Immature natural killer cell (primary cell): ENCODE measurements at regions not wholly inside any gene's neighbourhood (a gene's known extent, or its start where the extent isn't known, plus 50 kb on each side); places are given as distances from the start of the nearest gene placed in this dataset.
A peak's percentile ranks its signal among the peaks of the same experiment; 100 is the strongest.

ENCODE experiments used
- DNase-seq, 3 donors: peaks; one replicate each; pipeline ENCODE4 v3.0.0; 2022; ENCODE audit warnings: mixed read lengths in 1 of 3
- H3K27ac Mint-ChIP-seq, 6 donors: one replicate each; pipeline ENCODE4 v1.8.0; 2020; ENCODE audit warnings: mixed read lengths in 6 of 6, mild to moderate bottlenecking in 5 of 6, inconsistent platforms in 4 of 6, moderate library complexity in 3 of 6
- H3K27me3 Mint-ChIP-seq, 3 donors: one replicate each; pipeline ENCODE4 v1.8.0; 2020 to 2021; ENCODE audit warnings: low read depth in 3 of 3, mild to moderate bottlenecking in 3 of 3, mixed read lengths in 3 of 3, moderate library complexity in 3 of 3, inconsistent platforms in 1 of 3
- H3K36me3 Mint-ChIP-seq, 3 donors: one replicate each; pipeline ENCODE4 v1.8.0; 2020; ENCODE audit warnings: mixed read lengths in 3 of 3, inconsistent platforms in 2 of 3, mild to moderate bottlenecking in 2 of 3
- H3K4me1 Mint-ChIP-seq, 2 donors: one replicate each; pipeline ENCODE4 v1.8.0; 2020; ENCODE audit warnings: inconsistent platforms in 2 of 2, mild to moderate bottlenecking in 2 of 2, mixed read lengths in 2 of 2, moderate library complexity in 1 of 2
- H3K4me3 Mint-ChIP-seq, 5 donors: one replicate each; pipeline ENCODE4 v1.8.0; 2020; ENCODE audit warnings: mild to moderate bottlenecking in 5 of 5, mixed read lengths in 5 of 5, inconsistent platforms in 3 of 5, moderate library complexity in 3 of 5
- H3K9me3 Mint-ChIP-seq, 6 donors: one replicate each; pipeline ENCODE4 v1.8.0; 2020; ENCODE audit warnings: mild to moderate bottlenecking in 6 of 6, mixed read lengths in 6 of 6, inconsistent platforms in 4 of 6, moderate library complexity in 3 of 6

- Mint-ChIP-seq H3K36me3 (no peaks in the 10 kb centered on the region), H3K9me3 (peaks cover 0 to 11% (median 3%) of the 10 kb centered on the region in 6 donors), H3K4me1 (no peaks in the 10 kb centered on the region), H3K4me3 (no peak overlapping the region), H3K27ac (no peak overlapping the region), H3K27me3 (no peaks in the 10 kb centered on the region)
- DNase-seq, result no peak
Observed at GRCh38 chr13:76019421-76020044, 383.4 kb downstream of the LMO7 start.

- peaks cover 0 to 12% (median 1%) of the 10 kb centered on the region in 6 donors for H3K9me3 Mint-ChIP-seq
- no peaks in the 10 kb centered on the region for H3K27me3 Mint-ChIP-seq
- H3K4me3 Mint-ChIP-seq, result no peak overlapping the region
- H3K27ac Mint-ChIP-seq, result no peak overlapping the region
- no peak for DNase-seq
- H3K4me1 Mint-ChIP-seq, result no peaks in the 10 kb centered on the region
- no peaks in the 10 kb centered on the region for H3K36me3 Mint-ChIP-seq
Observed at GRCh38 chr13:76017861-76018556, 381.9 kb downstream of the LMO7 start.

DNA sequence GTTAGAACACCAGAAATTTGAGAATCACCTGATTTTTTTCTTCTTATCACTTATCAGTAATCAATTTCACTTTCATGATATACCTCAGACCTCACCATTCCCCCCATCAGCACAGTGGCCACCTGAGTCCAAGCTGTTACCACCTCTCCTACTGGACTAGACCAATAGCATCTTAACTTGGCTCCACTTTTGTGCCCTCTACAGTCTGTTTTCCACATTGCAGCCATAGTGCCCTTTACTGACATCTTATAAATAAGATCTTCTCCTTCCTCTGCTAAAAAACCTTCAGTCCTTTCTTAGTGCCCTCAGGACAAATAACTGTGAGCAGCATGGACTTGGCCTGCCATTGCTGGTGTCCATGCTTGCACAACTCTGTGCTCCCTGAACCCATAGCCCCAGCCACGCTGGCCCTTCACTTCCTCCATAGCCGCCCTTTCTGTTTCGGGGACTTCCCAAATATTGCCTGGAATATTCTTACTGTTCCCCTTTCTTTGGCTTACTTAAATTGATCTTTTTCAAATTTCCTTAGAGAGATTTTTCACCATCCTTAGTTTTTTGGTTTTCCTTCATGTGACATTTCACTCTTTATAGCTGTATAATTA lies 380.8 kb downstream of the LMO7 start:
- H3K27me3 Mint-ChIP-seq, result no peaks in the 10 kb centered on the region
- DNase-seq, result no peak
- no peaks in the 10 kb centered on the region for H3K36me3 Mint-ChIP-seq
- H3K27ac Mint-ChIP-seq, result no peak overlapping the region
- H3K4me3 Mint-ChIP-seq, result no peak overlapping the region
- H3K9me3 Mint-ChIP-seq, result peaks cover 0 to 12% (median 1%) of the 10 kb centered on the region in 6 donors
- H3K4me1 Mint-ChIP-seq, result no peaks in the 10 kb centered on the region

GRCh38 chr13:76014406-76015318 lies 378.5 kb downstream of the LMO7 start:
- H3K27ac Mint-ChIP-seq, result no peak overlapping the region
- H3K4me1 Mint-ChIP-seq, result no peaks in the 10 kb centered on the region
- no peaks in the 10 kb centered on the region for H3K27me3 Mint-ChIP-seq
- H3K9me3 Mint-ChIP-seq, result peaks cover 0 to 4% (median 1%) of the 10 kb centered on the region in 6 donors
- no peak overlapping the region for H3K4me3 Mint-ChIP-seq
- H3K36me3 Mint-ChIP-seq, result no peaks in the 10 kb centered on the region
- no peak for DNase-seq

DNA sequence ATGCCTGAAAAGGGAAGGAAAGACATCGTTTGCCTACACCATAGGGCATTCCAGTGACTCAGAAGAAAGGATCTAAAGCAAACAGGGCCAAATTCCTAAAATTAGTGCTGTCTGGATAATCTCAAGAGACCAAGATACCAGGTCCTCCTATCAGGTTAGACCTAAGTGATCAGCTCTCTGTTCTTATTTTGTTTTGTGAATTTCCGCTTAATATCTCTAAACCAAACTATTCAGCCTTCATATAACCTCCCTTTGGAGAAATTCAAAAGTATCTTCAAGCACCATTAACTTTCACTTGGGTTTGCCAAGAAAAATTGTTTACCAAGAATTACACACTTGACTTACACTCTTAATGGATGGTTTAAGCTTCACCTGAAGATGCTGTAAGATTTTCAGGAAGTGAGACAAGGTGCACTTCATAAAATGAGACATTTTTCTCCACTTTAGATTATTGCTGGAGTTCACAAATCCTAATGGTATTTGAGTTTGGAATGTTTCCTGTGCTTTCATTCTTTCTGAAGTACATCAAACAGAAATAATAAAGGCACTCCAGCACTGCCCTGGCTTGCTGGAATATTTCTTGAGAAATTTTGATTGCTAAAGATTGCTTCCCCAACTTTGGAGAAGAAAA lies 376.1 kb downstream of the LMO7 start:
- H3K4me3 Mint-ChIP-seq, result no peak overlapping the region
- no peaks in the 10 kb centered on the region for H3K27me3 Mint-ChIP-seq
- H3K27ac Mint-ChIP-seq, result no peak overlapping the region
- H3K9me3 Mint-ChIP-seq, result peaks cover 0 to 4% (median under 1%) of the 10 kb centered on the region in 6 donors
- DNase-seq, result no peak
- no peaks in the 10 kb centered on the region for H3K36me3 Mint-ChIP-seq
- H3K4me1 Mint-ChIP-seq, result no peaks in the 10 kb centered on the region

DNA sequence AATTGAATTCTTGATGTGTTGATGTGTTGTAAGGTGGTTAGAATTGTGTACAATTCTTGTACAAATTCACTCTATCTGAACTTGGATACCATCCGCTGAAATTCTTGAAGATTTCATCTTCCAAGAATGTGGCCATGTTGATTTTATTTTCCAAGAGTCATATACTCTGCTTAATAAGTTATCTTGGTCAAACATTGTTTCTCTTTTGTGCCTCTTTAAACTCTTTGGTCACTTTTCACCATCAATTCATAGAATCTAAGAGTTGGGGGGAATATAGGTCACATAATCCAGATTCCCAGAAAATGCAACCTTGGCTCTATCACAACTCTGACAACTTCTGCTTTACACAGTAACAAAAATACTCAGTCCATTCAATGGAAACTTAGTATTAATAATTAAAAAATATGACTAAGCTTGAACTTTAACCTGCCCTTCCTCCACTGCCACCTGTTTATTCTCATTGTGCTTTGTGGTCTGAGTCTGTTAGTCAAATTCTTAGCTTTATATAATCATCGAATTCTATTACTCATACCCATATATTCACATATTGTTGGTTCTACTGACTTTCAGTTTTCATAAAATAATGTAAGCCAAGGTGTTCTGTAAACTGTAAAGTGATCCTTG lies 373.2 kb downstream of the LMO7 start:
- Mint-ChIP-seq H3K9me3 (peaks cover 0 to 3% (median 0%) of the 10 kb centered on the region in 6 donors), H3K27ac (no peak overlapping the region), H3K27me3 (no peaks in the 10 kb centered on the region), H3K36me3 (no peaks in the 10 kb centered on the region), H3K4me3 (no peak overlapping the region), H3K4me1 (no peaks in the 10 kb centered on the region)
- no peak for DNase-seq

GRCh38 chr13:76004416-76004815 lies 368.3 kb downstream of the LMO7 start:
- Mint-ChIP-seq H3K4me1 (peaks cover 2 to 11% of the 10 kb centered on the region in 2 donors), H3K36me3 (no peaks in the 10 kb centered on the region), H3K9me3 (no peaks in the 10 kb centered on the region), H3K27ac (no peak overlapping the region), H3K27me3 (no peaks in the 10 kb centered on the region), H3K4me3 (no peak overlapping the region)
- DNase-seq, result no peak

GRCh38 chr13:76000131-76000530 lies 364.0 kb downstream of the LMO7 start:
- H3K4me3 Mint-ChIP-seq, result peak overlapping the region in 1 of 5 donors; percentile 11
- H3K9me3 Mint-ChIP-seq, result no peaks in the 10 kb centered on the region
- H3K36me3 Mint-ChIP-seq, result no peaks in the 10 kb centered on the region
- H3K4me1 Mint-ChIP-seq, result peaks cover 2 to 22% of the 10 kb centered on the region in 2 donors
- DNase-seq, result no peak
- no peak overlapping the region for H3K27ac Mint-ChIP-seq
- no peaks in the 10 kb centered on the region for H3K27me3 Mint-ChIP-seq

- DNase-seq, result no peak
- H3K4me3 Mint-ChIP-seq, result no peak overlapping the region
- H3K27ac Mint-ChIP-seq, result no peak overlapping the region
- no peaks in the 10 kb centered on the region for H3K9me3 Mint-ChIP-seq
- peaks cover 2 to 37% of the 10 kb centered on the region in 2 donors for H3K4me1 Mint-ChIP-seq
- H3K27me3 Mint-ChIP-seq, result no peaks in the 10 kb centered on the region
- no peaks in the 10 kb centered on the region for H3K36me3 Mint-ChIP-seq
Observed at GRCh38 chr13:75996582-75996981, 360.5 kb downstream of the LMO7 start.

GRCh38 chr13:75995966-75996365 lies 359.8 kb downstream of the LMO7 start:
- no peaks in the 10 kb centered on the region for H3K27me3 Mint-ChIP-seq
- H3K36me3 Mint-ChIP-seq, result no peaks in the 10 kb centered on the region
- no peak overlapping the region for H3K27ac Mint-ChIP-seq

DNA sequence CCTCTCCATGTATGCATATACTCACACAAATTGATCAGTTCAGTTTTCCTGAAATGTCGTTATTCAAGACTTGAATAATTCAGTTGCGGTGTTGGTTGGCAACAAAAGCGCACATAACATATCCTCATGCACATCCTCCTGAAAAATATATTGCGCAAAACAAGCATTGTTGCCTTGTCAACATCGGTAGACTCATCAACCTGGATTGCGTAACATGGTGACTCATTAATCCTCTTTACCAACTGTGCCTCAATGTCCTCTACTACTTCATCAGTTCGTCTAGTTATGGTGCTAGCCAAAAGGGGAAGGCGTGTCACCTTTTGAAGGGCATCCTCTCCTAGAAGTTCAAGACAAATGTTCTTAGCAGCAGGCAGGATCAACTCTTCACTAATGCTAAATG lies 357.7 kb downstream of the LMO7 start:
- H3K9me3 Mint-ChIP-seq, result no peaks in the 10 kb centered on the region

More at GRCh38 chr13:75995966-75996365, 359.8 kb downstream of the LMO7 start:
- Mint-ChIP-seq H3K9me3 (no peaks in the 10 kb centered on the region), H3K4me3 (no peak overlapping the region), H3K4me1 (peaks cover 2 to 37% of the 10 kb centered on the region in 2 donors)
- no peak for DNase-seq

DNA sequence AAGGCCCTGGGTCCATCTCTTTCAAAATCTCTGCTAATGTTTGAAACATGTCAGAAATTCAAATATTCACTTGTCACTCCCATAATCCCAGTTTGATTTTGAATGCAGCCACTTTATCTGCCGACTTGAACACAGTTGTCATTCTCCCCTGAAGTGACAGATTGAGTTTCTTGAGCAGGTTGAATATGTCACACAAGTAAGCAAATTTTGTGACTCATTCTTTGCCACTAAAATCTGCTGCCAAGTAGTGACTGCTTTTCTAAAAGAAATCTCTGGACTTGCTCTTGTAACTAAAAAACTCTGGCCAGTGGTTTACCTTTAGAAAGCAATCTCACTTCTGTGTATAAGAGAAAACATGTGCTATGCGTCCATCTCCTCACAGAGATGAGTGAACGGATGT lies 357.1 kb downstream of the LMO7 start:
- no peak for DNase-seq
- H3K4me1 Mint-ChIP-seq, result peaks cover 0 to 26% of the 10 kb centered on the region in 2 donors
- peaks cover 0 to 3% (median 0%) of the 10 kb centered on the region in 6 donors for H3K9me3 Mint-ChIP-seq
- H3K4me3 Mint-ChIP-seq, result no peak overlapping the region
- no peaks in the 10 kb centered on the region for H3K36me3 Mint-ChIP-seq
- H3K27me3 Mint-ChIP-seq, result peaks cover 0 to 3% (median 0%) of the 10 kb centered on the region in 3 donors
- H3K27ac Mint-ChIP-seq, result no peak overlapping the region

More for the DNA sequence above, 357.7 kb downstream of the LMO7 start:
- no peak overlapping the region for H3K4me3 Mint-ChIP-seq
- peaks cover 0 to 26% of the 10 kb centered on the region in 2 donors for H3K4me1 Mint-ChIP-seq
- no peak for DNase-seq
- no peaks in the 10 kb centered on the region for H3K27me3 Mint-ChIP-seq
- H3K27ac Mint-ChIP-seq, result no peak overlapping the region
- no peaks in the 10 kb centered on the region for H3K36me3 Mint-ChIP-seq

DNA sequence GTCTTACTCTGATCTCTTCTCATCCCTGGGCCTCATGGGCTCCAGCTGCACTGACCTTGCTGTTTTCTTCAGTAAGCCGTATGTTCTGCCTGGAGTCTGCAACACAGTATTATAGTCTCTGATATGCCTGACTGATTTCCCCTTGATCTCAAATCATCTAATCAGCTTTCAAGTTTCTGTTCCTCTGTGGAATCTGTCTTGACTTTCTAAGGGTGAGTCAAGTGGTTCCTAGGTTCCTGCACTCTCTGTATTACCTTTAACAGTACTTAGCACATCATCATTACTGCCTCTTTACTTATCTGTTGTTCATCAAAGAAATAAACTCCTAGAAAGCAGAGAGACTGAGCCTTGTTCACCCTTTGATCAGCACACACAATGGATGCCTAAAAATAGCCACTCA lies 350.7 kb downstream of the LMO7 start:
- Mint-ChIP-seq H3K36me3 (no peaks in the 10 kb centered on the region), H3K9me3 (peaks cover 0 to 7% (median 0%) of the 10 kb centered on the region in 6 donors), H3K27ac (no peak overlapping the region), H3K4me3 (no peak overlapping the region), H3K27me3 (peaks cover 0 to 4% (median 2%) of the 10 kb centered on the region in 3 donors), H3K4me1 (no peaks in the 10 kb centered on the region)
- no peak for DNase-seq
